GM21447 (cell line): ENCODE measurements at regions not wholly inside any gene's neighbourhood (a gene's known extent, or its start where the extent isn't known, plus 50 kb on each side); places are given as distances from the start of the nearest gene placed in this dataset.
A peak's percentile ranks its signal among the peaks of the same experiment; 100 is the strongest.
"Not testable (repeated sequence)": the region's sequence is repeated elsewhere in the genome, so short reads cannot be mapped to it uniquely, and the experiment has no call there.

ENCODE experiments used
- ATAC-seq: cut with Tn5 transposase; IDR thresholded peaks from one replicate; pipeline ENCODE4 v1.9.1; 2021; ENCODE audit not compliant: unreplicated experiment

DNA sequence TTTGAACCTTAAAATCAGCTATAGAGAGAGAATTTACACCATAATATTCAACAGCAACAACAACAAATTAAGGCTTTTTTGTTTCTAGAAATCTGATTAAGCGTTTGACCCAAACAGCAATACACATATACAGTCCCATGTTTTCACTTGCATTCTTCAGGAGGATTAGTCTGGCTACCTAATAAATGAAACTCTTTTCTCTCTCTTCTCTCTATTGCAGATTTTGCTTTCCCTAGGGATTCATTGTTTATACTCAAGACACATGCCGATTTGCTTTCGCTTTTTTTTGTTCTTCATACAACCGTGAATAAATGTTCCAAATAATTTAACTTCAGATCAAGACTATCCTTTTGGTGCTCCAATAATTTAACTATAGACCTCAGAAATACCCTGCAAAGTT, 162.4 kb upstream of the PTBP2 start:
- no peak for ATAC-seq

GRCh38 chr1:96559707-96560596, 161.6 kb upstream of the PTBP2 start:
- no peak for ATAC-seq

- no peak for ATAC-seq
Observed at GRCh38 chr1:96562094-96562493, 159.5 kb upstream of the PTBP2 start.

DNA sequence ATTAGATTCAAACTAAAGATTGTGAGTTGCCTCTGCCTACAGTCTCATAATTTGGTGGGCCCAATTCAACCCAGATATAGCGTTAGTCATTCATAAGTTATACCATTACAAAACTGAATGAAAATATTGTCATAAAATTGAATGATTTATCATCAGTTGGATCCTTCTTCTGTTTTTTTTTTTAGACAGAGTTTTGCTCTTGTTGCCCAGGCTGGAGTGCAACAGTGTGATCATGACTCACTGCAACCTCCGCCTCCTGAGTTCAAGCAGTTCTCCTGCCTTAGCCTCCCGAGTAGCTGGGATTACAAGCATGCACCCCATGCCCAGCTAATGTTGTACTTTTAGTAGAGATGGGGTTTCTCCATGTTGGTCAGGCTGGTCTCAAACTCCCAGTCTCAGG, 157.2 kb upstream of the PTBP2 start:
- ATAC-seq: not testable (repeated sequence)

DNA sequence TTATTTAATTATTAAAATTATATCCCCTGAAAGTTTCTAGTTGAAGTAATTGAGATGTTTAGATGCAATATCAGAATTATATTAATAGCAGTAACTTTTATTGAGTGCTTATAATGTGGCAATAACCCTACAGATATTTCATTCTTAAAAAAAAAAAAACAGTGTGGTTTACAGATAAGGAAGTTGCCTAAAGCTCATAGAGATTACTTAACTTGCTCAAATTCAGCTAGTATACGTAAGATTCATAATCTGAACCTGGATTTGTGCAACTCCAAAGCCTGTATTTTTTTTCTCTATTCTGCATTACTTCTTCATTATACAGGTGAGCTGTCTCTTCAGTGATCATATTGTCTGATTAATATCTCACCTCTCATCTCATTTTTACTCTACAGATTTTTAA, 156.0 kb upstream of the PTBP2 start:
- ATAC-seq: no peak

GRCh38 chr1:96568639-96569038, 152.9 kb upstream of the PTBP2 start:
- no peak for ATAC-seq

GRCh38 chr1:96569288-96569687, 152.3 kb upstream of the PTBP2 start:
- ATAC-seq: no peak

- ATAC-seq: no peak
Observed at GRCh38 chr1:96579636-96580035, 141.9 kb upstream of the PTBP2 start.

DNA sequence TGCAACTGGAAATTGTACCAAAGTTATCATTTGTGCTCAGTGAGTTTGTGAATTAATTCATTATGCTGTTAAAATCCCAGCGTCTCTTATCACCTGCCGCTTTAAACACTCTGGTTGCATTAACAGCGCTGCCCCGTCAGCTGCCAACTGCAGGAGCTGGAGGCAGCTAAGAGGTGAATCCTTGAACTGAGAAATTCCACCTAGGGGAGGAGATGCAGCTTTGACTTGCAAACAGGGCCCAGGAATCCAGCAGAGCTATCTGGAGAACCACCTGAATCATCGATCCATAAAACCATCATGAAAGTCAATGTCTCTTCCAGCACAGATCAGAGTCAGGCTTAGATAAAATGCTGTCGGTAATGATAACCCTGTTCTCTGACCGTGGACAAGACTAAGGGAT, 140.7 kb upstream of the PTBP2 start:
- ATAC-seq: no peak

DNA sequence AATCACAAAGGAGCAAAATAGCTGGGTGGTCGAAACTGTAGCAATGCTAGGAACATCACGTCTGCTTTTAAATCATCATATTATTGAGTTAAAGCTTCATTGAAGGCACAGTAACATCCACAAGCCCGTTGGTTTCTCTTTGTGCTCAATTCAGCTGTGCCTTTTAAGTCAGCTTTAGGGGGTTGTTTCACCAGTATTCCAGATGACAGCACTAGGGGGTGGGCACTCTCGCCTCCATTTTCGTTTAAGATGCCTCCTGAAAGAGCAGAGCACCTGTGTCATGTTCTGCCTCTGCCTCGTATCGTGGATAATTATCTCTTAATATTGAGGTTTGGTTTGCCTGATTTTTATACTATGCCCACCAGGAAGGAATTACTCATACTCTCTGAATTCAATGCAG, 139.8 kb upstream of the PTBP2 start:
- no peak for ATAC-seq

DNA sequence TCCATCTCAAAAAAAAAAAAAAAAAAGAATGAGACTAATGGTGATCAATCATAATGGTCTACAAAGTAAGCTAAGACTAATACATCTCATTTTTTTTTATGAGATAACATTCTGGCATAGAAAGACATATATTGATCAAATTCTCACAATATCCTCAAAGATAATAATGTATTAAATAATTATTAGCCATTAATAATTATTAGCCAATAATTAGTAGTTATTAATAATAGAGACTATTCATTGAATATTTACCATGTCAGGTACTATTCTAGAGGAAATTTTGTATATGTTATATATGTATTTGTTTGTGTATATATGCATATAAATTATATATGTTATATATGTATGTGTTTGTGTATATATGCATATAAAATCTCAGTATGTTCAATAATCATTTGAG, 137.7 kb upstream of the PTBP2 start:
- ATAC-seq: no peak

- ATAC-seq: no peak
Observed at GRCh38 chr1:96587222-96587621, 134.4 kb upstream of the PTBP2 start.

DNA sequence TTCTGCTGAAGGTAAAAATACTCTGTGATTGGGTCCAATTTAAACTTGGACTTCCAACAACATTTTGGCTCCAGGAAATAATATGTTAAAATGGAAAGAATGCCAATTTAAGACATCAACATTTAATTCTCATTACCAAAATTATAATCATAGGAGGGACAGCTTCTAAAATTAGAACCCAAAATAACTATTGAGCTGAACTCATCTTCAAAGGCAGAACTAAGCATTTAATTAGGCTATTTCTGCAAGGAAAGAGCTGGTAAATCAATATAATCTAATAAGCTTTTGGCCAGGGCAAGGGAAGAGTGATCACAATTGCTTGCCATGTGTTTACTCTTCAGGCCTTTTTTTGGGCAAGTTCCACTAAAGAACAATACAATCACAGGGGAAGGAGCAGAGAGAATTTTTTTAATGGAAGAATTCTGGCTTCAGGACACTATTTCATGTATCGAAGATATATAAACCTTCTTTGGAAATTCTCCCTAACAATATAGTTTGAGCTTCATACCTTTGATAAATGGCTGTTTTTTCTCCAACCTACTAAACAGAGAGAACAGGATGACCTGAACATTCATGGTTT, 133.1 kb upstream of the PTBP2 start:
- no peak for ATAC-seq

DNA sequence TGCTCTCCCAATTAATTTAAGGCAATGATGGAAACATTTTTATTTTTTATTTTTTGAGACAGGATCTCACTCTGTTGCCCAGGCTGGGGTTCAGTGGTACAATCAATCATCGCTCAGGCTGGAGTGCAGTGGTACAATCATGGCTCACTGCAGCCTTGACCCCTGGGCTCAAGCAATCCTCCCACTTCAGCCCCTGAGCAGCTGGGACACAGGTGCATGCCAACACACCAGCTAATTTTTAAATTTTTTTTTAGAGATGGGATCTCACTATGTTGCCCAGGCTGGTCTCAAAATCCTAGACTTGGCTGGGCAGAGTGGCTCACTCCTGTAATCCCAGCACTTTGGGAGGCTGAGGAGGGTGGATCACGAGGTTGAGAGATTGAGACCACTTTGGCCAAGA, 126.1 kb upstream of the PTBP2 start:
- ATAC-seq: not testable (repeated sequence)

DNA sequence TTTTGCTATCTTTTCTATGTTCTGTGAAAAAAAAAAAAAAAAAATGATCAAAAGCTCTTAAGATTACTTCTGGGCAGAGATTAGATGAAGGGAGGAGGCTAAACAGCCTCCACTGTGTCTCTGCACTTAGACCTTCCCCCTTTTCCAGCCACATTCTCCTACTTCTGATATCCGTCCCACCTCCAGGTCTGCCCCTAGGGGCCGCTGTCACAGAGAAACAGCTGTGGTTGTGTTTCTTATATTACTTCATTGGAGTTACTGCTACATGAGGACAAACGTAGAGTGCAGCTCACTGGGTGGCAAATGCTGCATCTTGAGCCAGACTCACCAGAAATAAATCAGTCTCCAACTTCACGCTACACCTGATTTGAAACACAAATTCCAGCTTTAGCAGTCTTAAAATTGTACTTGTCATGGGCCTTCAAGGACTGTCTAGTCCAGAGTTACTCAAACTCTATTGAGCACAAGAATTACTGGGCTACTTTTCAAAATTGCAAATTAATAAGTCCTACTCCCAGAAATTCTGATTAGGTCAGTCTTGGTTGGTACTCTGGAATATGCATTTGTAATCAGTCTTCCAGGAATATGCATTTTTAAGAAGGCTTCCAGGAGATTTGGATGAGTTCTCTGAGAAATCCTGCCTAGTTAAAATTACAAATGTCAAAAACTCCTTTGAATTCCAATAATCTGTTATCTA, 125.2 kb upstream of the PTBP2 start:
- peak; percentile 87 for ATAC-seq

GRCh38 chr1:96597218-96597617, 124.4 kb upstream of the PTBP2 start:
- no peak for ATAC-seq

- ATAC-seq: no peak
Observed at GRCh38 chr1:96598416-96599168, 123.0 kb upstream of the PTBP2 start.

DNA sequence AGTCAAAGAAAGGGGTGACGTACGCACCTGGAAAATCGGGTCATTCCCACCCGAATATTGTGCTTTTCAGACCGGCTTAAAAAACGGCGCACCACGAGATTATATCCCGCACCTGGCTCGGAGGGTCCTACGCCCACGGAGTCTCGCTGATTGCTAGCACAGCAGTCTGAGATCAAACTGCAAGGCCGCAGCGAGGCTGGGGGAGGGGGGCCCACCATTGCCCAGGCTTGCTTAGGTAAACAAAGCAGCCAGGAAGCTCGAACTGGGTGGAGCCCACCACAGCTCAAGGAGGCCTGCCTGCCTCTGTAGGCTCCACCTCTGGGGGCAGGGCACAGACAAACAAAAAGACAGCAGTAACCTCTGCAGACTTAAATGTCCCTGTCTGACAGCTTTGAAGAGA, 117.0 kb upstream of the PTBP2 start:
- not testable (repeated sequence) for ATAC-seq

DNA sequence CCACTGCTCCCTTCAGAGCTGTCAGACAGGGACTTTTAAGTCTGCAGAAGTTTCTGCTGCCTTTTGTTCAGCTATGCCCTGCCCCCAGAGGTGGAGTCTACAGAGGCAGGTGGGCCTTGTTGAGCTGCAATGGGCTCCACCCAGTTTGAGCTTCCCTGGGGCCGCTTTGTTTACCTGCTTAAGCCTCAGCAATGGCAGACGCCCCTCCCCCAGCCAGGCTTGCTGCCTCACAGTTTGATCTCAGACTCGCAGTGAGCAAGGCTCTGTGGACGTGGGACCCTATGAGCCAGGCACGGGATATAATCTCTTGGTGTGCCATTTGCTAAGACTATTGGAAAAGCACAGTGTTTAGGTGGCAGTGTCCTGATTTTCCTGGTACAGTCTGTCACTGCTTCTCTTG, 104.2 kb upstream of the PTBP2 start:
- ATAC-seq: not testable (repeated sequence)

DNA sequence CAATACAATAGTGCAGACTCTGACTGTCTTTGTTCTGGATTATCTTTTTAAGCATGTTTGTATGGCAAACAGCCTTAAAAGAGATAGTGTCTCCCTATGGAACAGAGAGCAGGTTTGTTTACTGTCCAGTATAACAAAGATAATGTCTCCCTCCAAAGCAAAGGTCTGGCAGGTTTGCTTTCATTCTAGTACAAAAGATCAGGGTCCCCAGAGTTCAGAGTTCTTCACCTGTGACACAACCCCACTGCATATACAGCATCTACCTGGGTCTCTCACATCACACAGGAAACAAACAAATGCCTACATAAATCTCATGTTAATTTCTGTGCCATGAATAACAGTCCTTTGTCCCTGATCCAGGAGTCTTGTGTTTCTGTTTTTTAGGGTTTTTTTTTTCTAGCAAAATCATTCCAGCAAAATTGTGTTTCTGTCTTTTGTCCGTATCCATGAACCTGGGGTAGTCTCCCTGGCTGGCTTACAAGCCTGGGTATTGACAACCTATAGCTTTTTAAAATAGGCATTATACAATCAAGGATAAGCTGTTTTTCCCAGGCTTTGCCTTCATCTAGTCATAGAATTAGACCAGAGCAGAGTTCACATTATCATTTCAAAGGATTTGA, 89.4 kb upstream of the PTBP2 start:
- ATAC-seq: no peak

DNA sequence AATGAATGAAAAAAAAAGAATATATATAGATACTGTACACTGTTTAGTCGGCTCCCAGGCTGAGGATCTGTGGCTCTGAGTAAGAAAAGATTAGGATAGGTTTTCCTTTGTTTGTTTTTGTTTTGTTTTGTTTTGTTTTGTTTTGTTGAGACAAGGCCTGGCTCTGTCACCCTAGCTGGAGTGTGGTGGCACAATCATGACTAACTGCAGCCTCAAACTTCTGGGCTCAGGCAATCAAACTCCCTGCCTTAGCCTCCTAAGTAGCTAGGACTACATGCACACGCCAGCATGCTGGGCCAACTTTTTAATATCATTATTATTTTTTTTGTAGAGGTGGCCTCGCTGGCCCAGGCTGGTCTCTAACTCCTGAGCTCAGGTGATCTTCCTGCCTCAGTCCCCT, 87.9 kb upstream of the PTBP2 start:
- ATAC-seq: no peak
